ENCODE measurements at regions not wholly inside any gene's neighbourhood (a gene's known extent, or its start where the extent isn't known, plus 50 kb on each side); places are given as distances from the start of the nearest gene placed in this dataset.

- no peak for DNase-seq (ENCODE audit: low read depth, low spot score)
These were observed 260.0 kb downstream of the NR2F1-AS1 start for GRCh38 chr5:93320920-93321445.

- no peak for DNase-seq (ENCODE audit: low read depth, low spot score)
These were observed 267.3 kb downstream of the NR2F1-AS1 start for GRCh38 chr5:93313672-93314071.

GRCh38 chr5:93311881-93312280 is 269.1 kb downstream of the NR2F1-AS1 start:
- DNase-seq (ENCODE audit: low read depth, low spot score), result no peak

- no peak for DNase-seq (ENCODE audit: low read depth, low spot score)
These were observed 273.5 kb downstream of the NR2F1-AS1 start for GRCh38 chr5:93307557-93307956.

- DNase-seq (ENCODE audit: low read depth, low spot score), result no peak
These were observed 275.0 kb downstream of the NR2F1-AS1 start for GRCh38 chr5:93305984-93306383.

- DNase-seq (ENCODE audit: low read depth, low spot score), result no peak
These were observed 276.4 kb downstream of the NR2F1-AS1 start for GRCh38 chr5:93304456-93305250.

GRCh38 chr5:93303291-93303691 is 277.7 kb downstream of the NR2F1-AS1 start:
- DNase-seq (ENCODE audit: low read depth, low spot score), result no peak

- DNase-seq (ENCODE audit: low read depth, low spot score), result no peak
These were observed 278.3 kb downstream of the NR2F1-AS1 start for GRCh38 chr5:93302711-93303110.

- no peak for DNase-seq (ENCODE audit: low read depth, low spot score)
These were observed 280.1 kb downstream of the NR2F1-AS1 start for GRCh38 chr5:93300945-93301344.

GRCh38 chr5:93300309-93300923 is 280.6 kb downstream of the NR2F1-AS1 start:
- DNase-seq (ENCODE audit: low read depth, low spot score), result no peak

- no peak for DNase-seq (ENCODE audit: low read depth, low spot score)
These were observed 281.2 kb downstream of the NR2F1-AS1 start for GRCh38 chr5:93299681-93300308.

GRCh38 chr5:93297116-93297515 is 283.9 kb downstream of the NR2F1-AS1 start:
- no peak for DNase-seq (ENCODE audit: low read depth, low spot score)

- no peak for DNase-seq (ENCODE audit: low read depth, low spot score)
These were observed 284.7 kb downstream of the NR2F1-AS1 start for GRCh38 chr5:93296338-93296737.

GRCh38 chr5:93294996-93295395 is 286.0 kb downstream of the NR2F1-AS1 start:
- DNase-seq (ENCODE audit: low read depth, low spot score), result no peak

- no peak for DNase-seq (ENCODE audit: low read depth, low spot score)
These were observed 286.8 kb downstream of the NR2F1-AS1 start for GRCh38 chr5:93294199-93294598.

- no peak for DNase-seq (ENCODE audit: low read depth, low spot score)
These were observed 291.1 kb downstream of the NR2F1-AS1 start for GRCh38 chr5:93289942-93290341.

GRCh38 chr5:93285461-93285860 is 295.6 kb downstream of the NR2F1-AS1 start:
- no peak for DNase-seq (ENCODE audit: low read depth, low spot score)

- DNase-seq (ENCODE audit: low read depth, low spot score), result no peak
These were observed 298.8 kb downstream of the NR2F1-AS1 start for GRCh38 chr5:93281980-93282772.

- no peak for DNase-seq (ENCODE audit: low read depth, low spot score)
These were observed 300.5 kb downstream of the NR2F1-AS1 start for GRCh38 chr5:93280518-93280917.

GRCh38 chr5:93279296-93279963 is 301.6 kb downstream of the NR2F1-AS1 start:
- no peak for DNase-seq (ENCODE audit: low read depth, low spot score)

- no peak for DNase-seq (ENCODE audit: low read depth, low spot score)
These were observed 302.1 kb downstream of the NR2F1-AS1 start for GRCh38 chr5:93278896-93279295.

Measured in brain pericyte (primary cell).